ENCODE measurements at regions not wholly inside any gene's neighbourhood (a gene's known extent, or its start where the extent isn't known, plus 50 kb on each side); places are given as distances from the start of the nearest gene placed in this dataset.

GRCh38 chr1:222443566-222443965 is 104.3 kb downstream of the HHIPL2 start:
- H3K4me3 ChIP-seq (ENCODE audit: low read depth, low read length) = no peak overlapping the region
- TF ChIP-seq CTCF (IDR thresholded peaks at IDR 0.05; ENCODE audit: control insufficient read depth, extremely low read depth, insufficient read depth) = no peak
- DNase-seq (ENCODE audit: low read depth) = no peak

- H3K4me3 ChIP-seq (ENCODE audit: low read depth, low read length) = no peak overlapping the region
- no peak for TF ChIP-seq CTCF (IDR thresholded peaks at IDR 0.05; ENCODE audit: control insufficient read depth, extremely low read depth, insufficient read depth)
- no peak for DNase-seq (ENCODE audit: low read depth)
These were observed 106.8 kb downstream of the HHIPL2 start for GRCh38 chr1:222441066-222441465.

- TF ChIP-seq CTCF (IDR thresholded peaks at IDR 0.05; ENCODE audit: control insufficient read depth, extremely low read depth, insufficient read depth) = no peak
- no peak overlapping the region for H3K4me3 ChIP-seq (ENCODE audit: low read depth, low read length)
- DNase-seq (ENCODE audit: low read depth) = no peak
These were observed 123.1 kb downstream of the HHIPL2 start for GRCh38 chr1:222424826-222425225.

GRCh38 chr1:222421380-222421779 is 126.5 kb downstream of the HHIPL2 start:
- TF ChIP-seq CTCF (IDR thresholded peaks at IDR 0.05; ENCODE audit: control insufficient read depth, extremely low read depth, insufficient read depth) = no peak
- no peak for DNase-seq (ENCODE audit: low read depth)
- H3K4me3 ChIP-seq (ENCODE audit: low read depth, low read length) = no peak overlapping the region

- no peak for TF ChIP-seq CTCF (IDR thresholded peaks at IDR 0.05; ENCODE audit: control insufficient read depth, extremely low read depth, insufficient read depth)
- DNase-seq (ENCODE audit: low read depth) = no peak
These were observed 127.3 kb downstream of the HHIPL2 start for GRCh38 chr1:222420633-222421032.

GRCh38 chr1:222418654-222419053 is 129.2 kb downstream of the HHIPL2 start:
- H3K4me3 ChIP-seq (ENCODE audit: low read depth, low read length) = no peak overlapping the region
- TF ChIP-seq CTCF (IDR thresholded peaks at IDR 0.05; ENCODE audit: control insufficient read depth, extremely low read depth, insufficient read depth) = no peak
- DNase-seq (ENCODE audit: low read depth) = no peak

More at GRCh38 chr1:222420633-222421032, 127.3 kb downstream of the HHIPL2 start:
- H3K4me3 ChIP-seq (ENCODE audit: low read depth, low read length) = no peak overlapping the region

- H3K4me3 ChIP-seq (ENCODE audit: low read depth, low read length) = no peak overlapping the region
- DNase-seq (ENCODE audit: low read depth) = no peak
- TF ChIP-seq CTCF (IDR thresholded peaks at IDR 0.05; ENCODE audit: control insufficient read depth, extremely low read depth, insufficient read depth) = no peak
These were observed 130.6 kb downstream of the HHIPL2 start for GRCh38 chr1:222417264-222417663.
